Hepatocyte (in vitro differentiated cells): ENCODE measurements at regions not wholly inside any gene's neighbourhood (a gene's known extent, or its start where the extent isn't known, plus 50 kb on each side); places are given as distances from the start of the nearest gene placed in this dataset.

ENCODE experiments used
- DNase-seq: peaks from one replicate; pipeline ENCODE4 v3.0.0-alpha.2; 2016; ENCODE audit warnings: low spot score
- H2AFZ ChIP-seq: fragments of 200-600 bp; sonication (generic); 2 replicates; pipeline ENCODE4 v1.6.0; 2016; ENCODE audit warnings: antibody characterized with exemption, mild to moderate bottlenecking
- H3K27ac ChIP-seq: fragments of 200-600 bp; sonication (generic); 2 replicates; pipeline ENCODE4 v1.5.1; 2016; ENCODE audit warnings: mild to moderate bottlenecking
- H3K27me3 ChIP-seq: fragments of 200-600 bp; sonication (generic); 2 replicates; pipeline ENCODE4 v1.6.1; 2016
- H3K36me3 ChIP-seq: fragments of 200-600 bp; sonication (generic); replicated peaks from 2 replicates; pipeline ENCODE4 v1.5.1; 2016; ENCODE audit warnings: low read depth; ENCODE audit not compliant: insufficient read depth
- H3K4me1 ChIP-seq: fragments of 200-600 bp; sonication (generic); 2 replicates; pipeline ENCODE4 v1.5.1; 2016; ENCODE audit warnings: mild to moderate bottlenecking, moderate library complexity; ENCODE audit not compliant: insufficient read depth
- H3K4me2 ChIP-seq: fragments of 200-600 bp; sonication (generic); 2 replicates; pipeline ENCODE4 v1.6.0; 2016
- H3K4me3 ChIP-seq: fragments of 200-600 bp; sonication (generic); 2 replicates; pipeline ENCODE4 v1.5.1; 2016; ENCODE audit warnings: mild to moderate bottlenecking
- H3K79me2 ChIP-seq: fragments of 200-600 bp; sonication (generic); 2 replicates; pipeline ENCODE4 v1.6.0; 2017; ENCODE audit warnings: mild to moderate bottlenecking
- H3K9me2 ChIP-seq: fragments of 200-600 bp; sonication (generic); replicated peaks from 2 replicates; pipeline ENCODE4 v1.6.0; 2017; ENCODE audit warnings: mild to moderate bottlenecking; ENCODE audit not compliant: insufficient read depth
- H3K9me3 ChIP-seq: fragments of 200-600 bp; sonication (generic); 2 replicates; pipeline ENCODE4 v1.5.1; 2016; ENCODE audit warnings: low read depth, mild to moderate bottlenecking
- H4K20me1 ChIP-seq: fragments of 200-600 bp; sonication (generic); 2 replicates; pipeline ENCODE4 v1.6.0; 2016; ENCODE audit warnings: mild to moderate bottlenecking; ENCODE audit not compliant: insufficient read depth, poor library complexity, severe bottlenecking
- CTCF ChIP-seq: fragments of 200-600 bp; sonication (generic); IDR thresholded peaks from 2 replicates; pipeline ENCODE4 v1.5.1; 2016; ENCODE audit warnings: antibody characterized with exemption, mild to moderate bottlenecking; ENCODE audit not compliant: poor library complexity
- EZH2 ChIP-seq: fragments of 200-600 bp; sonication (generic); IDR thresholded peaks from 2 replicates; pipeline ENCODE4 v1.6.1; 2016; ENCODE audit warnings: antibody characterized with exemption, mild to moderate bottlenecking, borderline replicate concordance
- EZH2phosphoT487 ChIP-seq: fragments of 200-600 bp; sonication (generic); IDR thresholded peaks from one replicate; pipeline ENCODE4 v1.6.1; 2018; ENCODE audit warnings: antibody characterized with exemption, mild to moderate bottlenecking, low read depth, moderate library complexity; ENCODE audit not compliant: unreplicated experiment, severe bottlenecking
- WGBS: methylation state at CpG from one replicate; pipeline ENCODE4 v1.1.6; 2016; ENCODE audit warnings: low lambda C conversion rate; ENCODE audit errors: missing lambda C conversion rate; 5-methylcytosine and 5-hydroxymethylcytosine counted together

GRCh38 chr4:112966701-112967488 lies 82.6 kb upstream of the ANK2 start:
- H3K36me3 ChIP-seq = no peaks in the 10 kb centered on the region
- DNase-seq = no peak
- TF ChIP-seq CTCF = no peak
- no peak for TF ChIP-seq EZH2phosphoT487
- TF ChIP-seq EZH2 = no peak
- H3K9me3 ChIP-seq = no peaks in the 10 kb centered on the region
- H3K9me2 ChIP-seq = no peaks in the 10 kb centered on the region
- no peak overlapping the region for H3K4me2 ChIP-seq
- H3K4me3 ChIP-seq = no peak overlapping the region
- no peaks in the 10 kb centered on the region for H3K79me2 ChIP-seq
- no peak overlapping the region for H3K27ac ChIP-seq
- 85% methylated on average over 5 of the region's 5 CpGs for WGBS
- H2AFZ ChIP-seq = no peak overlapping the region
- H4K20me1 ChIP-seq = no peaks in the 10 kb centered on the region
- H3K27me3 ChIP-seq = no peaks in the 10 kb centered on the region
- no peaks in the 10 kb centered on the region for H3K4me1 ChIP-seq

- no peak overlapping the region for H3K4me3 ChIP-seq
- H3K9me2 ChIP-seq = no peaks in the 10 kb centered on the region
- H3K4me2 ChIP-seq = no peak overlapping the region
- H4K20me1 ChIP-seq = no peaks in the 10 kb centered on the region
- no peaks in the 10 kb centered on the region for H3K27me3 ChIP-seq
- H3K79me2 ChIP-seq = no peaks in the 10 kb centered on the region
- no peak for TF ChIP-seq CTCF
- TF ChIP-seq EZH2phosphoT487 = no peak
- TF ChIP-seq EZH2 = no peak
- H3K36me3 ChIP-seq = no peaks in the 10 kb centered on the region
- no peak overlapping the region for H2AFZ ChIP-seq
- no peak for DNase-seq
- no peaks in the 10 kb centered on the region for H3K9me3 ChIP-seq
- no peaks in the 10 kb centered on the region for H3K4me1 ChIP-seq
- no peak overlapping the region for H3K27ac ChIP-seq
These were observed 80.8 kb upstream of the ANK2 start for GRCh38 chr4:112968451-112969159.

GRCh38 chr4:112970903-112971302 lies 78.5 kb upstream of the ANK2 start:
- Histone ChIP-seq H4K20me1 (no peaks in the 10 kb centered on the region), H3K27ac (no peak overlapping the region), H3K36me3 (no peaks in the 10 kb centered on the region), H3K9me3 (no peaks in the 10 kb centered on the region), H3K9me2 (no peaks in the 10 kb centered on the region), H3K27me3 (no peaks in the 10 kb centered on the region), H3K4me3 (no peak overlapping the region), H3K4me1 (no peaks in the 10 kb centered on the region), H2AFZ (no peak overlapping the region), H3K79me2 (no peaks in the 10 kb centered on the region), H3K4me2 (no peak overlapping the region)
- 96% methylated on average over 2 of the region's 2 CpGs for WGBS
- TF ChIP-seq EZH2 (no peak), CTCF (no peak), EZH2phosphoT487 (no peak)
- no peak for DNase-seq
